ENCODE measurements at regions not wholly inside any gene's neighbourhood (a gene's known extent, or its start where the extent isn't known, plus 50 kb on each side); places are given as distances from the start of the nearest gene placed in this dataset.

DNA sequence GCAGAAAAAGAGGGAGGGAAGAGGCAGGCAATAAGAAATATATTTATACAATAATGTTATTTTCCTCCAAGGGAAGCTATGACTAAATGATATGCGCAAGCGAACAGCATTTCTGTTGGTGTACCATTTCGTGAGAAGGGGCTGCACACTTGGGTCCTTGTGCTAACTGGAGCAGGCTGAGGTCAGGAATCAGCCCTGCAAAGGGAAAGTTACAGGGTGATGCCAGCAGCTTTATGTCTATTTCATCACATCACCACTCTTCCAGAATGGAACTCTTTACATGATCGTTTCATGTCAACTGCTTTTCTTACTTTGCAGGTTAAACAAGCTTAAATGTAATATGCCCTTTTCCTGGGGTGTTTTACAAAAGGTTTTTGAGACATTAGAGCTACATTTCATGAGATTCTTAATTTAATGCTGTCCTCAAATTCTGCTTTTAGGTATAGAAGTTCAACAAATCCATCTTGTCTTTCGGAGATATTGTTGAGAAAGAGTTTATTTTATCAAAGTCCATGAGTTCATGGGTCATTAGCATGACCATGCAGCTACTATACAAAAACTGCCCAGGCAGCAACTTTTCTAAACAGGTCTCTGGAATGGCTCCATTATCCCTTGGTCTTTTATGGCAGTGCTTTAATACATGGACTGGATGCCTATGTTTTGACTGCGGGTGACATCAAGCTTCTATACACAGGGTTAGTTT, 443.8 kb downstream of the TENT5A start:
- Histone ChIP-seq H3K4me1 (ENCODE audit: control insufficient read depth in 1 of 2, insufficient read depth in 2 of 2, low read depth in 1 of 2, low read length in 1 of 2) (no peaks in the 10 kb centered on the region; a peak in 1 of 4 replicates), H3K9me3 (no peaks in the 10 kb centered on the region), H3K4me3 (ENCODE audit: low read depth in 2 of 2, low read length in 1 of 2) (no peak overlapping the region), H3K79me2 (ENCODE audit: insufficient read depth) (no peaks in the 10 kb centered on the region), H3K9ac (no peak overlapping the region), H3F3A (replicated peaks; ENCODE audit: insufficient read depth) (no peaks in the 10 kb centered on the region), H3K4me2 (no peak overlapping the region), H3K27ac (ENCODE audit: low read depth in 2 of 2, low read length in 1 of 2) (no peak overlapping the region), H3K27me3 (ENCODE audit: insufficient read depth) (no peaks in the 10 kb centered on the region), H3K36me3 (replicated peaks in 1 of 2; ENCODE audit: control insufficient read depth in 1 of 2, insufficient read depth in 2 of 2, low read length in 1 of 2) (no peaks in the 10 kb centered on the region), H3K9me2 (no peaks in the 10 kb centered on the region), H4K20me1 (ENCODE audit: insufficient read depth) (no peaks in the 10 kb centered on the region), H2AFZ (ENCODE audit: low read depth) (no peak overlapping the region; the same call in 1 of the 2 replicates)
- TF ChIP-seq, protein P1, sequence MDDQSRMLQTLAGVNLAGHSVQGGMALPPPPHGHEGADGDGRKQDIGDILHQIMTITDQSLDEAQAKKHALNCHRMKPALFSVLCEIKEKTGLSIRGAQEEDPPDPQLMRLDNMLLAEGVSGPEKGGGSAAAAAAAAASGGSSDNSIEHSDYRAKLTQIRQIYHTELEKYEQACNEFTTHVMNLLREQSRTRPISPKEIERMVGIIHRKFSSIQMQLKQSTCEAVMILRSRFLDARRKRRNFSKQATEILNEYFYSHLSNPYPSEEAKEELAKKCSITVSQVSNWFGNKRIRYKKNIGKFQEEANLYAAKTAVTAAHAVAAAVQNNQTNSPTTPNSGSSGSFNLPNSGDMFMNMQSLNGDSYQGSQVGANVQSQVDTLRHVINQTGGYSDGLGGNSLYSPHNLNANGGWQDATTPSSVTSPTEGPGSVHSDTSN (IDR thresholded peaks at IDR 0.05), result no peak
- TF ChIP-seq RXRA (IDR thresholded peaks at IDR 0.05; ENCODE audit: borderline replicate concordance, low read depth) (no peak), ELF1 (IDR thresholded peaks at IDR 0.05) (no peak), FOSL2 (IDR thresholded peaks at IDR 0.05; ENCODE audit: borderline replicate concordance, low read depth) (no peak), SIN3A (IDR thresholded peaks at IDR 0.05; ENCODE audit: borderline replicate concordance, low read depth, low read length) (no peak), GABPA (IDR thresholded peaks at IDR 0.05; ENCODE audit: low read depth) (no peak), TAF1 (IDR thresholded peaks at IDR 0.05; ENCODE audit: borderline replicate concordance, low read depth, low read length) (no peak)
- TF ChIP-seq, protein P2, sequence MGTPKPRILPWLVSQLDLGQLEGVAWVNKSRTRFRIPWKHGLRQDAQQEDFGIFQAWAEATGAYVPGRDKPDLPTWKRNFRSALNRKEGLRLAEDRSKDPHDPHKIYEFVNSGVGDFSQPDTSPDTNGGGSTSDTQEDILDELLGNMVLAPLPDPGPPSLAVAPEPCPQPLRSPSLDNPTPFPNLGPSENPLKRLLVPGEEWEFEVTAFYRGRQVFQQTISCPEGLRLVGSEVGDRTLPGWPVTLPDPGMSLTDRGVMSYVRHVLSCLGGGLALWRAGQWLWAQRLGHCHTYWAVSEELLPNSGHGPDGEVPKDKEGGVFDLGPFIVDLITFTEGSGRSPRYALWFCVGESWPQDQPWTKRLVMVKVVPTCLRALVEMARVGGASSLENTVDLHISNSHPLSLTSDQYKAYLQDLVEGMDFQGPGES (IDR thresholded peaks at IDR 0.05; ENCODE audit: low read depth, low read length), result no peak
- TF ChIP-seq, protein P3, sequence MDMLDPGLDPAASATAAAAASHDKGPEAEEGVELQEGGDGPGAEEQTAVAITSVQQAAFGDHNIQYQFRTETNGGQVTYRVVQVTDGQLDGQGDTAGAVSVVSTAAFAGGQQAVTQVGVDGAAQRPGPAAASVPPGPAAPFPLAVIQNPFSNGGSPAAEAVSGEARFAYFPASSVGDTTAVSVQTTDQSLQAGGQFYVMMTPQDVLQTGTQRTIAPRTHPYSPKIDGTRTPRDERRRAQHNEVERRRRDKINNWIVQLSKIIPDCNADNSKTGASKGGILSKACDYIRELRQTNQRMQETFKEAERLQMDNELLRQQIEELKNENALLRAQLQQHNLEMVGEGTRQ (IDR thresholded peaks at IDR 0.05; ENCODE audit: borderline replicate concordance, low read depth, low read length), result no peak
- 81% methylated on average over 6 of the region's 6 CpGs for WGBS (ENCODE audit: low lambda C conversion rate)
- DNase-seq, result no peak
- ChIA-PET CTCF (no interaction called here), POLR2A (no interaction called here)

DNA sequence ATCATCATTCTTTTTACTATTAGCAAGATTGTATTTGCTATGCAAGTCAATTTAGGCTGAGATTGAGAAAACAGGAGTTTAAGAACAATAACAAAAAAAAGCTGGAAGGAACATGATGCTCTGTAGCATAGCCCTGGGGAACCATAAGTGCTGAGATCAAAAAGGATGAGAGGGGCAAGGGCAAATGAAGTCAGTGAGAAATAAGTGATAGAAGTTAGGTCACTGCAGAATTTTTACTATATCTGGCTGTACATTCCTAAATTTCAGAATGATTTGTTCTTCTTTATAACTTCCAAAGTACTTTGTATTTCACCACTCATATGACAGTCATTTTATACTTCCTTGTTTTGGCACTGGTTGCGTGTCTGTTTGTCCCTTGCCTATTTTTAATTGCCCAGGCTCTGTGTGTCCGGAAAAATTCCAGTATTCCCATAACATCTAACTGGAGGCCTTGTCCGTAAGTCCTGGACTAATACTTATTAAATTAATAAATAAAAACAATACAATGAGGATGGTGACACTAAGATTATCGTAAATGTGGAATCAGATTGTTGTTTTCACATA, 444.7 kb downstream of the TENT5A start:
- no peak for DNase-seq
- WGBS (ENCODE audit: low lambda C conversion rate), result 87% methylated on average over 4 of the region's 4 CpGs
- TF ChIP-seq, protein P1 (IDR thresholded peaks at IDR 0.05), result no peak
- TF ChIP-seq, protein P2 (IDR thresholded peaks at IDR 0.05; ENCODE audit: low read depth, low read length), result no peak
- no peak for TF ChIP-seq GABPA (IDR thresholded peaks at IDR 0.05; ENCODE audit: low read depth)
- no peak for TF ChIP-seq SMC3 (IDR thresholded peaks at IDR 0.05; ENCODE audit: low read depth, low read length)
- TF ChIP-seq FOXJ3 (CRISPR knock-in tag; IDR thresholded peaks at IDR 0.05), result no peak
- no peak for TF ChIP-seq GATA2 (CRISPR knock-in tag; IDR thresholded peaks at IDR 0.05)
- TF ChIP-seq RCOR1 (IDR thresholded peaks at IDR 0.05; ENCODE audit: low read length), result no peak
- no peak for TF ChIP-seq TCF12 (IDR thresholded peaks at IDR 0.05)
- no peak for TF ChIP-seq FOSL2 (IDR thresholded peaks at IDR 0.05; ENCODE audit: borderline replicate concordance, low read depth)
- TF ChIP-seq RAD21 (IDR thresholded peaks at IDR 0.05; ENCODE audit: low read length), result no peak
- Histone ChIP-seq H3F3A (replicated peaks; ENCODE audit: insufficient read depth) (no peaks in the 10 kb centered on the region), H3K79me2 (ENCODE audit: insufficient read depth) (no peaks in the 10 kb centered on the region), H3K9ac (no peak overlapping the region), H3K4me2 (no peak overlapping the region), H3K9me2 (no peaks in the 10 kb centered on the region), H4K20me1 (ENCODE audit: insufficient read depth) (no peaks in the 10 kb centered on the region), H3K27me3 (ENCODE audit: insufficient read depth) (no peaks in the 10 kb centered on the region), H3K4me3 (ENCODE audit: low read depth in 2 of 2, low read length in 1 of 2) (no peak overlapping the region), H3K27ac (ENCODE audit: low read depth in 2 of 2, low read length in 1 of 2) (no peak overlapping the region), H2AFZ (ENCODE audit: low read depth) (no peak overlapping the region), H3K4me1 (ENCODE audit: control insufficient read depth in 1 of 2, insufficient read depth in 2 of 2, low read depth in 1 of 2, low read length in 1 of 2) (no peaks in the 10 kb centered on the region; a peak in 1 of 4 replicates), H3K9me3 (no peaks in the 10 kb centered on the region), H3K36me3 (replicated peaks in 1 of 2; ENCODE audit: control insufficient read depth in 1 of 2, insufficient read depth in 2 of 2, low read length in 1 of 2) (no peaks in the 10 kb centered on the region)
- ChIA-PET POLR2A (no interaction called here), CTCF (no interaction called here)
